ENCODE measurements at regions not wholly inside any gene's neighbourhood (a gene's known extent, or its start where the extent isn't known, plus 50 kb on each side); places are given as distances from the start of the nearest gene placed in this dataset.

GRCh38 chr2:479031-479430 is 191.1 kb upstream of the ALKAL2 start:
- Mint-ChIP-seq H3K4me3 (no peak overlapping the region), H3K27ac (peak overlapping the region in 1 of 6 donors; percentile 27), H3K9me3 (peaks cover 0 to 11% (median 5%) of the 10 kb centered on the region in 6 donors), H3K36me3 (peaks cover 0 to 4% (median 0%) of the 10 kb centered on the region in 3 donors), H3K4me1 (peaks cover 7 to 16% of the 10 kb centered on the region in 2 donors), H3K27me3 (ENCODE audit: low read depth in 3 of 3) (peaks cover 0 to 7% (median 0%) of the 10 kb centered on the region in 3 donors)
- no peak for DNase-seq

- peaks cover 7 to 19% (median 10%) of the 10 kb centered on the region in 3 donors for H3K27me3 Mint-ChIP-seq (ENCODE audit: low read depth in 3 of 3)
- peaks cover 17 to 31% of the 10 kb centered on the region in 2 donors for H3K4me1 Mint-ChIP-seq
- peaks cover 0 to 10% (median 4%) of the 10 kb centered on the region in 3 donors for H3K36me3 Mint-ChIP-seq
- no peak overlapping the region for H3K4me3 Mint-ChIP-seq
- no peak for DNase-seq
- H3K9me3 Mint-ChIP-seq, result peaks cover 5 to 23% (median 9%) of the 10 kb centered on the region in 6 donors
- no peak overlapping the region for H3K27ac Mint-ChIP-seq
Measured at GRCh38 chr2:471560-471959, 183.7 kb upstream of the ALKAL2 start.

GRCh38 chr2:469514-469913 is 181.6 kb upstream of the ALKAL2 start:
- peaks cover 3 to 20% (median 6%) of the 10 kb centered on the region in 6 donors for H3K9me3 Mint-ChIP-seq
- DNase-seq, result no peak
- H3K4me3 Mint-ChIP-seq, result peak overlapping the region in 1 of 5 donors; percentile 29
- peaks cover 14 to 19% of the 10 kb centered on the region in 2 donors for H3K4me1 Mint-ChIP-seq
- H3K27ac Mint-ChIP-seq, result no peak overlapping the region
- peaks cover 0 to 10% (median 0%) of the 10 kb centered on the region in 3 donors for H3K36me3 Mint-ChIP-seq
- peaks cover 13 to 25% (median 19%) of the 10 kb centered on the region in 3 donors for H3K27me3 Mint-ChIP-seq (ENCODE audit: low read depth in 3 of 3)

GRCh38 chr2:468648-469336 is 180.9 kb upstream of the ALKAL2 start:
- no peak overlapping the region for H3K4me3 Mint-ChIP-seq
- peaks cover 0 to 13% (median 5%) of the 10 kb centered on the region in 6 donors for H3K9me3 Mint-ChIP-seq

GRCh38 chr2:467892-468647 is 180.2 kb upstream of the ALKAL2 start:
- peaks cover 0 to 6% (median 2%) of the 10 kb centered on the region in 6 donors for H3K9me3 Mint-ChIP-seq
- peaks cover 13 to 25% (median 19%) of the 10 kb centered on the region in 3 donors for H3K27me3 Mint-ChIP-seq (ENCODE audit: low read depth in 3 of 3)
- peaks cover 5 to 6% of the 10 kb centered on the region in 2 donors for H3K4me1 Mint-ChIP-seq
- H3K4me3 Mint-ChIP-seq, result peak overlapping the region in 2 of 5 donors; percentile 39 to 56
- no peak for DNase-seq
- peaks cover 0 to 3% (median 0%) of the 10 kb centered on the region in 3 donors for H3K36me3 Mint-ChIP-seq
- H3K27ac Mint-ChIP-seq, result no peak overlapping the region

More at GRCh38 chr2:468648-469336, 180.9 kb upstream of the ALKAL2 start:
- peaks cover 13 to 25% (median 19%) of the 10 kb centered on the region in 3 donors for H3K27me3 Mint-ChIP-seq (ENCODE audit: low read depth in 3 of 3)
- H3K36me3 Mint-ChIP-seq, result peaks cover 0 to 10% (median 0%) of the 10 kb centered on the region in 3 donors
- no peak for DNase-seq
- H3K4me1 Mint-ChIP-seq, result peaks cover 8 to 12% of the 10 kb centered on the region in 2 donors
- H3K27ac Mint-ChIP-seq, result no peak overlapping the region

GRCh38 chr2:467543-467891 is 179.6 kb upstream of the ALKAL2 start:
- H3K27me3 Mint-ChIP-seq (ENCODE audit: low read depth in 3 of 3), result peaks cover 13 to 25% (median 20%) of the 10 kb centered on the region in 3 donors
- peak overlapping the region in 2 of 5 donors; percentile 39 to 56 for H3K4me3 Mint-ChIP-seq
- H3K27ac Mint-ChIP-seq, result no peak overlapping the region
- H3K36me3 Mint-ChIP-seq, result no peaks in the 10 kb centered on the region
- H3K4me1 Mint-ChIP-seq, result peaks cover 5 to 6% of the 10 kb centered on the region in 2 donors
- peaks cover 0 to under 1% (median 0%) of the 10 kb centered on the region in 6 donors for H3K9me3 Mint-ChIP-seq
- DNase-seq, result no peak

GRCh38 chr2:467101-467500 is 179.2 kb upstream of the ALKAL2 start:
- H3K4me1 Mint-ChIP-seq, result peaks cover 5 to 7% of the 10 kb centered on the region in 2 donors
- no peak overlapping the region for H3K4me3 Mint-ChIP-seq
- no peaks in the 10 kb centered on the region for H3K9me3 Mint-ChIP-seq
- peaks cover 13 to 25% (median 22%) of the 10 kb centered on the region in 3 donors for H3K27me3 Mint-ChIP-seq (ENCODE audit: low read depth in 3 of 3)
- H3K36me3 Mint-ChIP-seq, result no peaks in the 10 kb centered on the region
- no peak for DNase-seq
- no peak overlapping the region for H3K27ac Mint-ChIP-seq

- Mint-ChIP-seq H3K36me3 (no peaks in the 10 kb centered on the region), H3K27me3 (ENCODE audit: low read depth in 3 of 3) (peaks cover 16 to 33% (median 26%) of the 10 kb centered on the region in 3 donors), H3K27ac (no peak overlapping the region), H3K4me3 (no peak overlapping the region), H3K4me1 (peaks cover 28% of the 10 kb centered on the region in 2 donors), H3K9me3 (no peaks in the 10 kb centered on the region)
- DNase-seq, result no peak
Measured at GRCh38 chr2:464562-465309, 176.8 kb upstream of the ALKAL2 start.

- DNase-seq, result peak; percentile 82 to 83 (median 83)
- Mint-ChIP-seq H3K4me1 (peaks cover 42 to 52% of the 10 kb centered on the region in 2 donors), H3K36me3 (no peaks in the 10 kb centered on the region), H3K9me3 (peaks cover 0 to 1% (median 0%) of the 10 kb centered on the region in 6 donors), H3K27me3 (ENCODE audit: low read depth in 3 of 3) (peaks cover 6 to 20% (median 12%) of the 10 kb centered on the region in 3 donors), H3K27ac (peak overlapping the region in 5 of 6 donors; percentile 39 to 93 (median 81)), H3K4me3 (peak overlapping the region; percentile 65 to 85 (median 70))
Measured at GRCh38 chr2:460861-461260, 173.0 kb upstream of the ALKAL2 start.

GRCh38 chr2:459931-460330 is 172.0 kb upstream of the ALKAL2 start:
- peaks cover 0 to 1% (median 0%) of the 10 kb centered on the region in 6 donors for H3K9me3 Mint-ChIP-seq
- H3K27ac Mint-ChIP-seq, result peak overlapping the region in 4 of 6 donors; percentile 39 to 93 (median 70)
- DNase-seq, result no peak
- peak overlapping the region in 2 of 5 donors; percentile 65 to 85 for H3K4me3 Mint-ChIP-seq
- peaks cover 51 to 61% of the 10 kb centered on the region in 2 donors for H3K4me1 Mint-ChIP-seq
- peaks cover 6 to 12% (median 12%) of the 10 kb centered on the region in 3 donors for H3K27me3 Mint-ChIP-seq (ENCODE audit: low read depth in 3 of 3)
- no peaks in the 10 kb centered on the region for H3K36me3 Mint-ChIP-seq

- Mint-ChIP-seq H3K4me3 (no peak overlapping the region), H3K4me1 (peaks cover 67 to 76% of the 10 kb centered on the region in 2 donors), H3K27me3 (ENCODE audit: low read depth in 3 of 3) (peaks cover 6 to 12% (median 10%) of the 10 kb centered on the region in 3 donors), H3K36me3 (no peaks in the 10 kb centered on the region), H3K27ac (peak overlapping the region in 4 of 6 donors; percentile 18 to 81 (median 35)), H3K9me3 (peaks cover 0 to 1% (median 0%) of the 10 kb centered on the region in 6 donors)
- no peak for DNase-seq
Measured at GRCh38 chr2:458425-458815, 170.5 kb upstream of the ALKAL2 start.

GRCh38 chr2:457792-458424 is 170.0 kb upstream of the ALKAL2 start:
- Mint-ChIP-seq H3K9me3 (peaks cover 0 to 1% (median 0%) of the 10 kb centered on the region in 6 donors), H3K4me3 (no peak overlapping the region), H3K27me3 (ENCODE audit: low read depth in 3 of 3) (peaks cover 6 to 12% (median 10%) of the 10 kb centered on the region in 3 donors), H3K27ac (peak overlapping the region in 4 of 6 donors; percentile 25 to 88 (median 76)), H3K4me1 (peaks cover 72 to 81% of the 10 kb centered on the region in 2 donors), H3K36me3 (no peaks in the 10 kb centered on the region)
- DNase-seq, result no peak

- no peak for DNase-seq
- Mint-ChIP-seq H3K27ac (peak overlapping the region; percentile 8 to 88 (median 67)), H3K9me3 (peaks cover 0 to 1% (median 0%) of the 10 kb centered on the region in 6 donors), H3K4me1 (peaks cover 73 to 88% of the 10 kb centered on the region in 2 donors), H3K36me3 (no peaks in the 10 kb centered on the region), H3K4me3 (no peak overlapping the region), H3K27me3 (ENCODE audit: low read depth in 3 of 3) (peaks cover 6 to 12% (median 7%) of the 10 kb centered on the region in 3 donors)
Measured at GRCh38 chr2:457262-457661, 169.4 kb upstream of the ALKAL2 start.
